SW 1271 (cell line): ENCODE measurements at regions not wholly inside any gene's neighbourhood (a gene's known extent, or its start where the extent isn't known, plus 50 kb on each side); places are given as distances from the start of the nearest gene placed in this dataset.

Experiments used
- DNase-seq, 2 experiments: peaks; one replicate each; lab custom pipeline; 2025; lab: John Stamatoyannopoulos, UW

DNA sequence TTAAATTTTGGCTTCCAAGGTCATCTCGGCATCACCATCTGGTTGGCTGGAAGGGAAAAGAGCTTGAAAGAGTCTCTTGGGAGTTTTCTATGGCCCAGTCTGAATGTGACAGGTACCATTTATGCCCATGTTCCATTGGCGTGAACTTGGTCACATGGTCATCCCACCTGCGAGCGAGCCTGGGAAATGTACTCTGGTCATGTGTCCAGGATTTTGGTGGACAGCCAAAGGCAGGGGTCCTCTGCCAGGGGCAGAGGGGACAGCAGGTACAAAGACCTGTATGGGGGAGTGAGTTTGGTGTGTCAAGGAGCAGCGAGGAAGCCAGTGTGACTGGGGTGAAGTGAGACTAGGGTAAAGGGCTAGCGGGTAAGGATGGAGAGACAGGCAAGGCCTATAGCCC, 112.6 kb downstream of the CDC5L start:
- DNase-seq = no peak

DNA sequence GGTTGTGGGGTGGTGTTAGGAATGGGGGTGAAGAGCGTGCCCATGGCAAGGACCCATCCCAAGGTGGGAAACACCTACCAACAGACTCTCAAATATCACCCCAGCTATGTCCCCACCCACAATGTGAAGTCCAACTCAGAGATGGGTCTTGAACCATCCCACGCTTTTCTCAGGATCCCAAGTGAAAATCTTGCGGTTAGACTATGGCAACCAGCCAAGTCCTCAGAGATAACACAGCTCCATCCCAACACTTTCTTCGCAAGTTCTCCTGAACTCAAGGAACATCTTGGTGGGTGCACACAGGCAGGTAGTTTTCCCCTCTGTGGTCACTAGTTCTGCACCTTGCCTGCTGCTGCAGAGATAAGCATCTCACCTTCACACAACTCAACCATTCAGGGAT, 116.0 kb downstream of the CDC5L start:
- no peak for DNase-seq

DNA sequence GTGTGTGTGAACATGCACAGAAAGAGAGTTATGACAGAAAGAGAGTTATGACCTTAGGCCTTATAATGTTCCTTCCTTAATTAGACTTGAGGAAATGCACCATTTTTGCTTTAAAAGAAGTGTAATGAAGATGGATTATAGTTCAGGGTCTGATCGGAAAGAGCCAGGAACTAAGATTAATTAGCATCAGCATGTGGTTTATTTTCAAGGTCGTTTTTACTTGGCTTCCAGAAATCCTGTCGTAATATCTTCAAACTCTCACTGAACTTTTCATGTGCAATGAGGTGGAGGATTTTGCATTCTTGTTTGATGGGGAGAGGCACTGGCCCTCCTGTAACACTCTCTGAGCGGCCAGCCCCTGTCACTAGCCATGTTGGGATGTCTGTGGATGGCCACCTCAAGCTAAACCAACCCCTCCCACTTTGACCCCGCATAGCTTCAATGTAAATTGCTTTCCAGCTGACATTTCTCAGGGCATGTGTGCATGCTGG, 116.8 kb downstream of the CDC5L start:
- DNase-seq = no peak

DNA sequence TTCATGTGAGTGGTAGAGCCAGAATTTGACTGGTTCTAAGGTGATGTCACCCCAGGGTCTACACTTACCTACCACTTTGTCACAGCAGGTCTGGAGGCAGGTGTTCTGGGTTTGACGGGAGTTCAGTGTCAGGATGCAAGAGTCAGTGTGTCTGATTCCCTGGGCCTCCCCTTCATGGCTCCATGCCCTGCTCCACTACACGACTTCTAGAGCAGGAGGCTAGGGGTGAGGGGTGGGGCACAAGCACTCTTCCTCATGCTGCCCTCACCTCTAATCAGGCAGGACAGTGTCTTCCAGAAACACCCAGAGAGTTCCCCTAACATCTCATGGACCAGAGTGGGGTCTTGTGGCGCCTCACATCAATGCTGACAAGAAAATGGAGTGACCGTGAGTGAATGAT, 118.2 kb downstream of the CDC5L start:
- no peak for DNase-seq

DNA sequence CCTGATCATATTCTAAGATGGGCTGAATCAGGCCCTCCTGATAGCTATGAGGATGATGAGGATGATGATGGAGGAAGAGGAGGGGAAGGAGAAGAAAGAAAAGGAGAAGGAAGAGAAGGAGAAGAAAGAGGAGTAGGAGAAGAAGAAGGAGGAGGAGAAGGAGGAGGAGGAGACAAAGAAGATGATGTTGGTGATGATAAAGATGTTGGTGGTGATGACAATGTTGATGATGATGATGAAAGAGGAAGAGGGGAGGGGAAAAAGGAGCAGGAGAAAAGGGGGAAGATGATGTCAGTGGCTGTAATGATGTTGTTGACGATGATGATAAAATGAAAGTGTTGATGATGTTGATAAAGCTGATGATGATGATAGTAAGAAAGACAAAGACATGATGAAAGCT, 119.5 kb downstream of the CDC5L start:
- no peak for DNase-seq

DNA sequence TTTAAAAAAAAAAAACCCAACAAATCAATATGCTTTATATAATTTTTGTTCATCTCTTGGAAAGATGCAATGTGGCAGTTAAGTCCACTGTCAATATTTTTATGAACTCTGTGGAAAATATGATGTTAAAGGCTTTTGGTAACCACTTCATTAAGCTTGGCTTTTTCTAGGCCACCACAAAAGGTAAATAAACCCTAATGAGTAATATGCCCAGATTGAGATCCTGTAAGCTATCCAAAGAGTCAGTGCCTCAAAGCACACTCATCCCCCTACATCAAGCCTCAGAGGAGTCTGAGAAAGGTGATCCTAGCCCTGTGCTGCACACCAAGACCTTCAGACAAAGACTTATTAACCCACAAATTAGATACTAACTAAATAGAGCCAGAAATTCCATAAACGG, 121.1 kb downstream of the CDC5L start:
- no peak for DNase-seq

DNA sequence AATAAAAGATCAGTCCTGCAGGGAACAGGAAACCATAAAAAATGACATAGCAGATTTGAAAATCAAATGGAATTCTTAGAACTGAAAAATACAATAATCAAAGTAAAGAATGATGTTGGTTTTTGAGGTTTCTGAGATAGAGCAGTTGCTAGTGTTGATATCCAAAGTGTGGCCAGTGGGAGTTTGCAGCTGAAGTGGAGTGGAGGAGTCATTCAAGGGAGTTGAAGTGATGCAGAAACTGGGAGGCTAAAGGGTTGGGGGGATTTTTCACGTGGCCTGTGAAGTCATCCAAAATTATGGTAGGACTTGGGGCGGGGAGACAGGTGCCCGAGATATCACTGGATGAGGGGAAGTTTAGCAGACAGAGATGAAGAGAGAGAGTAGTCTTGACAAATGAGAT, 123.6 kb downstream of the CDC5L start:
- DNase-seq = no peak

DNA sequence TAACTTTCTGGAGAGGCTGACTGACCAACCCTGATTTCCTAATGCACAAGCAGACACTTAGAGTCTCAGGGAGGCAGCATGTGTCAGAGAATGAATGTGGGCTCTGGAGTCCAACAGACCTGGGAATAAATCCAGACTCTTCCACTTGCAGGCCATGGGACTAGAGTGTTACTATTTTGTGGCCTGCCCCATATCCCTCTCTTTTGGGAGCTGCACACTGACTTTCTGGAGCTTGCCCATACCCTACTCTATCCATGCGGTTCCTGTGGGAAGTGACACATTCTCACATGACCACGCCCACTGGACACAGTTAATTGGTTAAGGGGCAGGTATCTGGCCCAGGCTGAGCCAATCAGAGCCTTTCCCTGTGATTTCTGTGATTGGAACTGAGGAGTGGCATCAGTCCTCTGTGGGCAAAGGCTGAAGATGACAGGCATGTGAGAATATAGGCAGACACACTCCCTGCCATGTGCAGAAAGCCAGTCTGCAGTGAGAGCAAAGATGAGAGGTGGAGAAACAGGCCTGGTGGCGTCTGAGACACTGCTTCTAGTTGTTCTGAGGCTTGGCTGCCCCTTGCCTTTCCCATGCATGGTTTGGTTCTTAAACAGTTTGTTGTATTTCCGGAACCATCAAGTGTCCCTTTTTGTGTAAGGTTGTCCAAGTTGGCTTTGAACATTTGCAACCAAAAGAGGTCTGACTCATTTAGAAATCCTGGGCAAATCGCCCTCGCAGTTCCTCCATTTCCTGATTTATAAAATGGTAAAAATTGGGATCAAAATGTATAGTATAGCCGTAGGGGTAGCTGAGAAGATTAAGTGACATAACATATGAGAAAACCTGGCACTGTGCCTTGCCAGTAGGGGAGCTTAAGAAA, 125.6 kb downstream of the CDC5L start:
- DNase-seq = no peak

DNA sequence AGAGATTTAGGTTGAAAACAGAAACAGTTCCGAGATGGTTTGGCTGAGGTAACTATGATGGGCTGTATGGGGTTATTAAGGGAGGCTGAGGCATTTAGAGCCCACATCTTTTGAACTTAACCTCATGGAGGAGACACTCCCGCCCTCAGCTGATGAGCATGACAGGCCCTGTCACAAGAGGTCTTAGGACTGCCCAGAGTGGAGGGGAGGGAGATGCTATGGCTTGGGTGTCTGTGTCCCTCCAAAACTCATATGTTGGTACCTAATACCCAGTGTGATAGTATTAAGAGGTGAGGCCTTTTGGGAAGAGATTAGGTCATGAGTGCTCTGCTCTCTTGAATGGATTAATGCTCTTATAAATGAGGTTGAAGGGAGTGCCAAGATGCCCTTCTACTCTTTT, 126.6 kb downstream of the CDC5L start:
- no peak for DNase-seq

DNA sequence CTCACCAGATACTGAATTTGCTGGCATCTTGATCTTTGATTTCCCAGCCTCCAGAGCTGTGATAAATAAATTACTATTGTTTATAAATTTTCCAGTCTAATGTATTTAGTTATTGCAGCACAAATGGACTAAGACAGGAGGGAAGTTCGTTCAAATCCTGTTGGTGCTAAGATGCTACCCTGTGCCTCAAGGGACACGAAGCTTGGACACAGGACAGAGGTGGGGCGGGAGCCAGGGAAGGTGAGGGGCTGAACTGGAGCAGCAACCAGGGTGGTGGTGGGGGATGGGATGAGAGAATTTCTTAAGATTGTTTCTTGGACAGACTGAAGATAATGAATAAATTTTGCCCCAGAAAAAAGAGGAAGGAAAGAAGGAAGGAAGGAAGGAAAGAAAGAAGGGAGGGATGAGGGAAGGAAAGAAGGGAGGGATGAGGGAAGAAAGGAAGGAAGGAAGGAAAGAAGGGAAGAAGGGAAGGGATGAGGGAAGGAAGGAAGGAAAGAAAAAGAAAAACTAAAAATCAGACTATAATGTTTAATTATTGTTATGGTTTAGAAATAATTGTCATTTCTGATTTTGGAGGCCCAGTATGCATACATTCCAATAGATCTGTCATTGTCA, 127.2 kb downstream of the CDC5L start:
- no peak for DNase-seq

DNA sequence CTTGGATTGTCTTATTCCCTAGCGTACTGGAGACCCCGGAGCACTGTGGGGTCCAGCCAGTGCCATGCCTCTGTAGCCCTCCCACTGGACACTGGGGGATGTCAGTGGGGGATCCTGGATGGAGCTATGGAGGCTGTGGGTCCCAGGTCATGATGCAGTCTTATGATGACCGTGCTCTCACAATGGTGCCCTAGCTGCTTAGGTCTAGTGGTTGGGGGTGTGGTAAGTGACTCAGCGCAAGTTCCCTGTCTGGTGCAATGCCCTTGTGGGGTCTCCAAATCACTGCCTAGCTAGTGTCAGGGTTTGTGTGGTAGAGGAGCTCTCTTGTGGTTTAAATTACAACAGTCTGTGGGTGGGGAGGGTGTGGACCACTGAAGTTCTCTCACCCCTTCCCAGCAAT, 135.4 kb downstream of the CDC5L start:
- no peak for DNase-seq

DNA sequence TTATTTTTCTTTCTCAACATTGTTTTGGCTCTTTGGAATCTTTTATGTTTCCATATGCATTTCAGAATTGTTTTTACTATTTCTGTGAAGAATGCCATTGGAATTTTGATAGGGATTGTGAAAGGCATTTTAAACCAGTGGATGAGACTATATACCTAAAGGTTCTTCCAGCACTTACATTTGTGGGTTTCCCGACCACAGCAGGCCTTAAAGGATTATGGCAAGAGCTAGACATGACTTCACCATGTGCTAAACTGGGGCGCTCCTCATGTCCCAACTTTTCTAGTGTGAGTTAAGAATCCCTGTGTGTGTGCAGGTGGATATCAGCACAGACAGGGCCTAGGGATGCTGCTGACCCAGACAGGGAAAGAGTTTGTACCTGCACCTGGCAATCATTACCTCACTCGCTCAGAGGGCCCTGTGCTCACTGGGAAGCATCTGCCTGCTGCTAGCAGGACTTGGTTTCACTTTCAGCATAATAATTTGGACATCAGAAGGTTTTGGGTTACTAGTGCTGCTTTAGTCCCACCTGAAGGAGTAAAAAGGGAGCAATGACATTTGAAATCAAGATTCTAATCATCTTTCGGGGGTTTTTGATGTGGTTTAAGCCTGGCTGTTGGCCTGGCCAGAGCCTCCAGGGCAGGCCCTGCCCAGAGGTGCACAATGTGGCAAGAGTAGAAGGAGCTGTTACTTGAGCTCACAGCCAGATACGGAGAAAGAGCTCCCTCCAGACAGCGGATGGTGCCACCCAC, 137.1 kb downstream of the CDC5L start:
- no peak for DNase-seq

DNA sequence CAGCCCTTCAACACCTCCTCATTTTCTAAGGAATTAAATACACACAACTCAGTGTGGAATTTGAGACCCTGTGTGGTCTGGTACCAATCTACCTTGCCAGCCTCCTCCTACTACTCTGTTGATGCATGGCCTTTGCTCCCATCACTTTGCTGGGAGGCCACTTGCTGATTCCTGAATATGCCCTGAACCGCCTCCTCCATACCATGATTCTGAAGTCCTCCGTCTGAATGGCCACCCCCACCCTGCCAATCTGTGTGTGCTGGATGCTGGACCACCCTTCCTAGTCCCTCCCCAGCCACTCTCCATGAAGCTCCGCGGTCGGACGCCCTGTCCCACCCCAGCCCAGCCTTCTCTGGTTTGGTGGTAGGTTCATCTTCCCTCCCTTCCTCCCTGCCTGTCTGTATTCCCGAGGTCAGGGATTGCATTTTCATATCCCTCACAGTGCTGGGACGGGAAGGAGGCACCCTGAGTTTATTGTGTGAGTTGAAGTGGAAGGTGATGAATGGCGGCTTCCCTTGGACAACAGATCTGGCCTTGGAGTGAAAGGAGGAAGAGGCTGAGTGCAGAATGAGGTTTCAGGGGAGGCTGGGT, 138.3 kb downstream of the CDC5L start:
- DNase-seq = no peak

DNA sequence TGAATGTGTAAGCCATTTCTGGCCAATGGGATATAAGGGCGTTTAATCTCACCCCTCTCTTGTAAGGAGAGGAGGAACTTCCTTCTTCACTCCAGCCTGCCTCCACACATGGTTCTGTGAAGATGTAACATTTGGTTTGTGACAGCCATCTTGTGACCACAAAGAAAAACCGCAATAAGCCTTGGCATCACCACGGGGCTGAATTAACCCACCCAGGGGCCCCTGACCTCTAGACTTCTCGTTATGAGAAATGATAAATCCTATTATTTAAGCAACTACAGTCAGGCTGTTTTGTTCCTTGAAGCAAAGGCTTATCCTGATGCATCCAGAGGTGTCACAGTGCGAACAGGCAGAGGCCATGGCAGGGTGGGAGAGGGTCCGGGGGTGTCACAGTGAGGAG, 139.7 kb downstream of the CDC5L start:
- no peak for DNase-seq

DNA sequence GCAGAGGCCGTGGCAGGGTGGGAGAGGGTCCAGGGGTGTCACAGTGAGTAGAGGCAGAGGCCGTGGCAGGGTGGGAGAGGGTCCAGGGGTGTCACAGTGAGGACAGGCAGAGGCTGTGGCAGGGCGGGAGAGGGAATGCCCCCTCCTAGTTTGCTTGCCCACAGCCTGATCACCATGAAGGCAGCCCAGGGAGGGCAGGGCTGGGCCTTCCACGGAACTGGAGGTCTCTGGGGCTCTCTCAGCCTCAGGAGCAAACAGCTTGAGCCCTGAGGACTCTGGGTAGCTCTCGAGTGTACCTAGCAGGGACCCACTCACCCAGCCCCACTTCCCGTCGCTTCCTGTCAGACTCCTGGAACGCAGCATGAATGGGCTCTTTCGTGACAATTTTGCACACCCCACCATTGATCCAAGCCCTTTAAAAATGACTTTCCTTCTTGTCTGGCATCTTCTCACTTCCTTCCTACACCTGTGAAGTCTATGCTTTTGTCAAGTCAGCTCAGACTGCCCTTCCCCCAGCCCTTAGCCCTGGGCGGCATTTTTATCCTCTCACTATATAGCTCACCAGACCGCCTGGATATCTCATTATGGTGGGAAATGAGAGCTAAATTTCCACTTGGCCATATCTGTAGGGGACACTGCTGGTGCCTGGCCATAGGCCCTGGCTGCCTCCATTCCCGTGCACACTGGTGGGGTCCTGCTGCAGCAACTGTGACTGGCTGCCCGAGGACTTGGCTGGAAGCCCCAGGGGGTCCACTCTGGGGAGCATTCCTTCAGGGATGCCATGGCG, 140.3 kb downstream of the CDC5L start:
- DNase-seq = no peak

DNA sequence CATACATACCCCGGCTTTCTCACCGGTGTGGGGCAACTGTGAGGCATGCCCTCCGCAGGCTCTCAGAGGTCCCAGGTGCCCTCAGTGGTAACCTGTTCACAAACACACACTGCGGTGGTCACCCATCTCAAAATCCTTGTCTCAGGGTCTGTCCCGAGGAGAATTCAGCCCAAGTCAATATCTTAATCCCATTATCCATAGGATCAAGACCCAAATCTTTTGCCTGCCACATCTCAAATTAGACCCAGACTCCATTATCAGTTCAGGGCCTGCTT, 140.8 kb downstream of the CDC5L start:
- no peak for DNase-seq

DNA sequence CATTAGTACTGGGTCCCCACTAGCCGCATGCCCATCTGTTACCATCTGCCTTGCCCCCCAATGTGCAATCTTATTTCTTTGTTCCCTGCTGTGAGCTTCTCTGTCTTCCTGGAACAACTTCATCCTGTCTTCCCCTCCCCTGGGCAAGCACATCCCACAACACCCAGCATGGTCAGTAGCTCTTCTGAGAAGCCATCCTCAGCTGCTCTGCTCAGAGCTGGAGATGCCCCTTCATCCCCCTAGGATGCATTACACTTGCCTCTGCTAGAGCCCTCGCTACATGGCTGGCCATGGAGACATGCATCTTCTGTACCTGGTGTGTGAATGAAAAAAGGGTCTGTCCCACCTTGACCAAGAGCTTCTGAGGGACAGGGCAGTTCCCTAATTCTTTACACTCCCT, 141.2 kb downstream of the CDC5L start:
- no peak for DNase-seq

DNA sequence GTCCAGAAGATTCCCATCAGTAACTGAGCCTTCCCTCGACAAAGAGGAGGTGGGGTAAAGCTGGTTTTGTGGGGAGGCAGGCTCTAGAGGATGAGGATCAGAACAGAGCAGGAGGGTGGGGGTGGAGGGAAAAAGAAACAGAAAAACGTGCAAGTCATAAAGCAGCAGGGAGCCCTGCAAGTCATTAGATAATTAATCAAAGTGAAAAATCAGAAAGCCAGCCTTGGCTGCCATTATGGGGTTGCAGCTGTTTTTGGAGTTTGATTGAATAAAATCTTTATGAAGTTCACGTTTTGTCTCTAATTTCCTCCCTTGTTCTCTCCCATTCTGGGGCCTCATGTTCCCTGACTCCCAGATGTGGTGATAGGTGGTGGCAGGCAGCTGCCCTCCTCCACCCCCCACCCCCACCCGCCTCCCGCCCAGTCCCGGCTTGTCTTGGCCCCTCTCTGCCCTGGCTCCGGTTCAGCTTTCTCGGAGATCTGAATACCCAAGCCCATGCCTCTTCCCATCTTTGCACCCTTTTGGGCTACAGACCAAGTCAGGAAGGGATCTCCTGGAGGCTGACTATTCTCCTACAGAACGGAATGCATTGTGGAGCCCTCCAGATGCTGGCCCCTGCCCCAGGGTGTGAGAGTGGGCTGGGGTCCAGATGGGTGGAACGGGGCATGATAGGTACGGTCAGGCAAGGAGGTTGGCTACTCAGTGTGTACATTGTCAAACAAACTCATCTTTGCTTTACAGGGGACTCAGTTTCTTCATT, 141.8 kb downstream of the CDC5L start:
- no peak for DNase-seq

DNA sequence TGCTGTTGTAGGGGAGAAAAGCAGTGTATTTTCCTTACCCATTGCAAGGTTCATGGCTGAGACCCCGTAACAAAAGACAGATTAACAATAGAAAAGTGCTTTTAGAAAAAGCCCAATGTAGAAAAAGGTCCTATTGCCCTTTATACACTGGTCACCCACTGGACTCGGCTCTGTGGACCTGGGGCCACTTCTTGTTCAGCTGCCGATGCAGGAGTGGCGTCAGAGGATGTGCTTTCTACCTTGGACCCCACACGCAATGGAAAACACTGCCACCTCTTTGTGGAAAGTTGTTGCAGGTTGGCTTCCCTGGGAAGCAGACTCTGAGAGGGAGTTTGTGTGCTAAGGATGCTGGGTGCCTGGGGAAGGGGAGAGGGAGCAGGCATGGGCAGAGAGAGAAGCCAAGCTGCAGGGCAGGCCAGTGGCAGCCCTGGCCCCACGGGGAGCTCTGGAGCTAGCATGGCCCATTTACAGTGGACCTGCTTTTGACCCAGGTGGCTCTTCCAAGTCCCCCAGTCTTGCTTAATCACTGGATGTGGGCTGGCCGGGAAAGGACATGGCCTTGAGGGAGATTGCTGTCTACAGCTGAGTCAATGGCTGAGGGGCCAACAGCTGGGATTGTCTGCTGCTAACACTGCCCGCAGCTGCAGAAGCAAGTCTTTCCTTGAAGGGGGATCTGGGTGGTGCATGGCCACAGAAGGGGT, 142.9 kb downstream of the CDC5L start:
- no peak for DNase-seq

DNA sequence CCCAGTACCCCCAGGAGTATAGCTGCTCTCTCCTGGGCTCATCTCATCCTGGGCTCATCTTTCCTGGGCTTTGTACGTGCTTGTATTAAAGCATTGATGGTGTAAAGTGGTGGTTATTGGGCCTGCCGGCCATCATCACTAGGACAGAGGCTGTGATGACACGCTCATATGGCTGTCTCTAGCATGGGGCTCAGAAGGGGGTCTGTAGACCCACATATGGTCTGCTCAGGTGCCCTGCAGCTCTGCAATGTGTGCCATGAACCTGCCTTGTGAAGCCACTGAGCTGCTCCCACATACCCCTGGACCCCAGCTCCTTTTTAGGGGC, 143.4 kb downstream of the CDC5L start:
- no peak for DNase-seq
